ENCODE measurements at regions not wholly inside any gene's neighbourhood (a gene's known extent, or its start where the extent isn't known, plus 50 kb on each side); places are given as distances from the start of the nearest gene placed in this dataset.

- Histone ChIP-seq H3K27ac (ENCODE audit: insufficient read depth, low read length) (no peak overlapping the region), H3K4me2 (ENCODE audit: extremely low read depth, insufficient read depth, low read length) (no peak overlapping the region), H2AFZ (ENCODE audit: low read length) (no peak overlapping the region), H4K20me1 (ENCODE audit: control insufficient read depth, extremely low read depth, insufficient read depth, low read length) (no peaks in the 10 kb centered on the region), H3K36me3 (ENCODE audit: control insufficient read depth, insufficient read depth, low read length) (no peaks in the 10 kb centered on the region), H3K4me1 (ENCODE audit: control insufficient read depth, extremely low read depth, insufficient read depth, low read length) (no peaks in the 10 kb centered on the region), H3K4me3 (replicated peaks in 1 of 4; ENCODE audit: control extremely low read depth in 1 of 4, insufficient read depth in 1 of 4, low read depth in 3 of 4, low read length in 4 of 4) (no peak overlapping the region), H3K27me3 (ENCODE audit: control insufficient read depth, insufficient read depth, low read length) (no peaks in the 10 kb centered on the region), H3K9ac (ENCODE audit: insufficient read depth, low read length) (no peak overlapping the region), H3K79me2 (ENCODE audit: control insufficient read depth, insufficient read depth, low read length) (no peaks in the 10 kb centered on the region), H3K9me3 (ENCODE audit: control insufficient read depth, insufficient read depth, low read depth, low read length) (no peaks in the 10 kb centered on the region)
- no peak for DNase-seq (ENCODE audit: low read depth in 2 of 2)
- TF ChIP-seq CTCF (conservative IDR thresholded peaks at IDR 0.05 in 1 of 2, IDR thresholded peaks at IDR 0.05 in 1 of 2; ENCODE audit: low read depth in 1 of 2, low read length in 2 of 2) (no peak), EZH2 (IDR thresholded peaks at IDR 0.05; ENCODE audit: low read length, missing control alignments) (no peak)
Observed at GRCh38 chr10:36164556-36165504, 522.7 kb upstream of the FZD8 start.

- Histone ChIP-seq H4K20me1 (ENCODE audit: control insufficient read depth, extremely low read depth, insufficient read depth, low read length) (no peaks in the 10 kb centered on the region), H3K9me3 (ENCODE audit: control insufficient read depth, insufficient read depth, low read depth, low read length) (no peaks in the 10 kb centered on the region), H3K27me3 (ENCODE audit: control insufficient read depth, insufficient read depth, low read length) (no peaks in the 10 kb centered on the region), H2AFZ (ENCODE audit: low read length) (no peak overlapping the region), H3K4me2 (ENCODE audit: extremely low read depth, insufficient read depth, low read length) (no peak overlapping the region), H3K4me1 (ENCODE audit: control insufficient read depth, extremely low read depth, insufficient read depth, low read length) (no peaks in the 10 kb centered on the region), H3K36me3 (ENCODE audit: control insufficient read depth, insufficient read depth, low read length) (no peaks in the 10 kb centered on the region), H3K79me2 (ENCODE audit: control insufficient read depth, insufficient read depth, low read length) (no peaks in the 10 kb centered on the region), H3K27ac (ENCODE audit: insufficient read depth, low read length) (no peak overlapping the region), H3K4me3 (replicated peaks in 1 of 4; ENCODE audit: control extremely low read depth in 1 of 4, insufficient read depth in 1 of 4, low read depth in 3 of 4, low read length in 4 of 4) (no peak overlapping the region), H3K9ac (ENCODE audit: insufficient read depth, low read length) (no peak overlapping the region)
- DNase-seq (ENCODE audit: low read depth in 2 of 2) = no peak
- no peak for TF ChIP-seq CTCF (conservative IDR thresholded peaks at IDR 0.05 in 1 of 2, IDR thresholded peaks at IDR 0.05 in 1 of 2; ENCODE audit: low read depth in 1 of 2, low read length in 2 of 2)
- TF ChIP-seq EZH2 (IDR thresholded peaks at IDR 0.05; ENCODE audit: low read length, missing control alignments) = no peak
Observed at GRCh38 chr10:36163827-36164226, 521.7 kb upstream of the FZD8 start.

GRCh38 chr10:36157486-36157885 is 515.4 kb upstream of the FZD8 start:
- Histone ChIP-seq H3K36me3 (ENCODE audit: control insufficient read depth, insufficient read depth, low read length) (no peaks in the 10 kb centered on the region), H3K4me2 (ENCODE audit: extremely low read depth, insufficient read depth, low read length) (no peak overlapping the region), H3K27me3 (ENCODE audit: control insufficient read depth, insufficient read depth, low read length) (no peaks in the 10 kb centered on the region), H3K9me3 (ENCODE audit: control insufficient read depth, insufficient read depth, low read depth, low read length) (no peaks in the 10 kb centered on the region), H4K20me1 (ENCODE audit: control insufficient read depth, extremely low read depth, insufficient read depth, low read length) (no peaks in the 10 kb centered on the region), H3K4me3 (replicated peaks in 1 of 4; ENCODE audit: control extremely low read depth in 1 of 4, insufficient read depth in 1 of 4, low read depth in 3 of 4, low read length in 4 of 4) (no peak overlapping the region), H2AFZ (ENCODE audit: low read length) (no peak overlapping the region), H3K4me1 (ENCODE audit: control insufficient read depth, extremely low read depth, insufficient read depth, low read length) (no peaks in the 10 kb centered on the region), H3K9ac (ENCODE audit: insufficient read depth, low read length) (no peak overlapping the region), H3K79me2 (ENCODE audit: control insufficient read depth, insufficient read depth, low read length) (no peaks in the 10 kb centered on the region), H3K27ac (ENCODE audit: insufficient read depth, low read length) (no peak overlapping the region)
- no peak for DNase-seq (ENCODE audit: low read depth in 2 of 2)
- TF ChIP-seq EZH2 (IDR thresholded peaks at IDR 0.05; ENCODE audit: low read length, missing control alignments) (no peak), CTCF (conservative IDR thresholded peaks at IDR 0.05 in 1 of 2, IDR thresholded peaks at IDR 0.05 in 1 of 2; ENCODE audit: low read depth in 1 of 2, low read length in 2 of 2) (no peak)

All from fibroblast of lung (primary cell).